ENCODE measurements at regions not wholly inside any gene's neighbourhood (a gene's known extent, or its start where the extent isn't known, plus 50 kb on each side); places are given as distances from the start of the nearest gene placed in this dataset.

DNA sequence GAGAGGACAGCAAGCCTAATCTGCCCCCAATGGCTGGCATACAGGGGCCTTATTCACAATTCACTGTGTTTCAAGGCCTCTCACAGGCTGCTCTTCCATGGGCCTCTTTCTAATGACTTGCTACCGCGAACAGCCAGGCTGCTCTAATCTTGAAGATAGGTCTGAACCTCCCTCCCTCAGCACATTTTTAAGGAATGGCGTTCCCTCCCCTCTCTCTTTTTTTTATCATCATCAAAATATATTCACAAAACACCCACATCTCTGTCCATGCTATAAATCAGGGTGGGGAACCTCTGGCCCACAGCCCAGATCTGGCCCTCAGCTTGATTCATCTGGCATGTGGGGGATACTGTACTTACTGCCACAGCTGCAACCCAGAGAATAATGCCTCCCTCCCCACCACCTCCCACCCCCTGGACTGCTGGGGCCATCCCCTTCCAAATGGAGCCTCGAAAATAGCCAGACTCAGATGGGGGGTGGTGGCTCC lies 62.5 kb downstream of the PABIR2 start:
- FAIRE-seq (no peak), DNase-seq (ENCODE audit: low read depth, low spot score) (peak; percentile 24)
- dilution Hi-C loops (cut with MboI; ENCODE audit: extremely low pct_ligation_motif_present, low sequenced_read_pairs) (no loop called here), intact Hi-C loops (cut with micrococcal nuclease) (no loop called here)
- Histone ChIP-seq H3K79me2 (ENCODE audit: control insufficient read depth, insufficient read depth, low read length) (no peaks in the 10 kb centered on the region), H2AFZ (ENCODE audit: low read depth, low read length) (no peak overlapping the region), H3K4me3 (replicated peaks in 1 of 3; ENCODE audit: insufficient read depth in 1 of 3, low read depth in 1 of 3, low read length in 3 of 3) (no peak overlapping the region), H3K27me3 (ENCODE audit: control insufficient read depth in 2 of 2, insufficient read depth in 2 of 2, low read length in 2 of 2) (no peaks in the 10 kb centered on the region), H3K9me3 (replicated peaks; ENCODE audit: control insufficient read depth, insufficient read depth, low read length) (no peaks in the 10 kb centered on the region), H3K36me3 (ENCODE audit: control insufficient read depth in 2 of 2, extremely low read depth in 1 of 2, insufficient read depth in 2 of 2, low read length in 2 of 2) (no peaks in the 10 kb centered on the region), H3K4me2 (ENCODE audit: insufficient read depth, low read length) (no peak overlapping the region), H3K9me1 (replicated peaks; ENCODE audit: control insufficient read depth, extremely low read depth, insufficient read depth, low read length) (no peaks in the 10 kb centered on the region), H3K27ac (ENCODE audit: insufficient read depth, low read depth, low read length) (no peak overlapping the region), H4K20me1 (replicated peaks; ENCODE audit: control insufficient read depth, extremely low read depth, insufficient read depth, low read length) (no peaks in the 10 kb centered on the region), H3K9ac (replicated peaks; ENCODE audit: extremely low read depth, insufficient read depth, low read length) (no peak overlapping the region), H3K4me1 (ENCODE audit: control insufficient read depth, extremely low read depth, insufficient read depth, low read length) (peaks cover 21% of the 10 kb centered on the region)
- ChIA-PET POLR2A (no interaction called here), CTCF (no interaction called here)
- TF ChIP-seq JUN (IDR thresholded peaks at IDR 0.05; ENCODE audit: borderline replicate concordance, insufficient read depth, insufficient read length, low read depth) (no peak), MYC (IDR thresholded peaks at IDR 0.05; ENCODE audit: low read depth, low read length) (no peak), FOS (IDR thresholded peaks at IDR 0.05; ENCODE audit: borderline replicate concordance, insufficient read depth, low read length) (no peak), EZH2 (IDR thresholded peaks at IDR 0.05; ENCODE audit: borderline replicate concordance, low read depth, low read length, severe bottlenecking) (no peak), POLR2AphosphoS5 (IDR thresholded peaks at IDR 0.05; ENCODE audit: insufficient read depth, low read depth, low read length) (no peak), POLR2A (IDR thresholded peaks at IDR 0.05; ENCODE audit: low read depth, low read length) (no peak), GATA2 (IDR thresholded peaks at IDR 0.05; ENCODE audit: insufficient read depth, insufficient read length, low read depth, low read length) (no peak)
- TF ChIP-seq, protein P1, sequence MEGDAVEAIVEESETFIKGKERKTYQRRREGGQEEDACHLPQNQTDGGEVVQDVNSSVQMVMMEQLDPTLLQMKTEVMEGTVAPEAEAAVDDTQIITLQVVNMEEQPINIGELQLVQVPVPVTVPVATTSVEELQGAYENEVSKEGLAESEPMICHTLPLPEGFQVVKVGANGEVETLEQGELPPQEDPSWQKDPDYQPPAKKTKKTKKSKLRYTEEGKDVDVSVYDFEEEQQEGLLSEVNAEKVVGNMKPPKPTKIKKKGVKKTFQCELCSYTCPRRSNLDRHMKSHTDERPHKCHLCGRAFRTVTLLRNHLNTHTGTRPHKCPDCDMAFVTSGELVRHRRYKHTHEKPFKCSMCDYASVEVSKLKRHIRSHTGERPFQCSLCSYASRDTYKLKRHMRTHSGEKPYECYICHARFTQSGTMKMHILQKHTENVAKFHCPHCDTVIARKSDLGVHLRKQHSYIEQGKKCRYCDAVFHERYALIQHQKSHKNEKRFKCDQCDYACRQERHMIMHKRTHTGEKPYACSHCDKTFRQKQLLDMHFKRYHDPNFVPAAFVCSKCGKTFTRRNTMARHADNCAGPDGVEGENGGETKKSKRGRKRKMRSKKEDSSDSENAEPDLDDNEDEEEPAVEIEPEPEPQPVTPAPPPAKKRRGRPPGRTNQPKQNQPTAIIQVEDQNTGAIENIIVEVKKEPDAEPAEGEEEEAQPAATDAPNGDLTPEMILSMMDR (IDR thresholded peaks at IDR 0.05; ENCODE audit: extremely low read depth in 1 of 2, insufficient read depth in 1 of 2, low read depth in 1 of 2, low read length in 2 of 2): no peak
- TF ChIP-seq, protein P2, sequence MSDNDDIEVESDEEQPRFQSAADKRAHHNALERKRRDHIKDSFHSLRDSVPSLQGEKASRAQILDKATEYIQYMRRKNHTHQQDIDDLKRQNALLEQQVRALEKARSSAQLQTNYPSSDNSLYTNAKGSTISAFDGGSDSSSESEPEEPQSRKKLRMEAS (IDR thresholded peaks at IDR 0.05; ENCODE audit: insufficient read depth, insufficient read length): no peak
- no TSS peak for BruUV-seq (replicated peaks)
